Limb (tissue), 2 donors: ENCODE measurements at regions not wholly inside any gene's neighbourhood (a gene's known extent, or its start where the extent isn't known, plus 50 kb on each side); places are given as distances from the start of the nearest gene placed in this dataset.

Experiments
- DNase-seq, 2 donors: peaks; one replicate each; pipeline ENCODE4 v3.0.0-alpha.2; 2016; ENCODE audit errors: extremely low spot score in 2 of 2

DNA sequence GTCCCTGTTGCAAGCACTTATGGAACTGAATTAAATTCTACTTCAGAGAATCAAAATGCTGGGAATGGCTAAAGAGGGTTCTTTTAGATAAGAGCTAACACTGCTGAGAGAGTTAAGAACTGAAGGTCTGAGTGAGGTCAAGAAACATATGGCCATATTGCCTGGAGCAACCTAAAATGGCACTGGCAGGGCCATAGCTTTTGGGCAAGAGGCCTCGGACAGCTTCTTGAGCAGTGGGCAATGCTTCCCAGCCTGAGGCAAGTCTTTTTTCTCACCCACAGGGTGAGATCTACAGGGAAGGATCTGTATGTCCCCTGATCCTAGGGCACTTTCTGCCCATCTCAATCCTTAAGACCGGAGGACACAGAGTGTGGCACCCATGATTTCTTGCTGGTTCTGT, 244.6 kb upstream of the NT5C1B start:
- no peak for DNase-seq

DNA sequence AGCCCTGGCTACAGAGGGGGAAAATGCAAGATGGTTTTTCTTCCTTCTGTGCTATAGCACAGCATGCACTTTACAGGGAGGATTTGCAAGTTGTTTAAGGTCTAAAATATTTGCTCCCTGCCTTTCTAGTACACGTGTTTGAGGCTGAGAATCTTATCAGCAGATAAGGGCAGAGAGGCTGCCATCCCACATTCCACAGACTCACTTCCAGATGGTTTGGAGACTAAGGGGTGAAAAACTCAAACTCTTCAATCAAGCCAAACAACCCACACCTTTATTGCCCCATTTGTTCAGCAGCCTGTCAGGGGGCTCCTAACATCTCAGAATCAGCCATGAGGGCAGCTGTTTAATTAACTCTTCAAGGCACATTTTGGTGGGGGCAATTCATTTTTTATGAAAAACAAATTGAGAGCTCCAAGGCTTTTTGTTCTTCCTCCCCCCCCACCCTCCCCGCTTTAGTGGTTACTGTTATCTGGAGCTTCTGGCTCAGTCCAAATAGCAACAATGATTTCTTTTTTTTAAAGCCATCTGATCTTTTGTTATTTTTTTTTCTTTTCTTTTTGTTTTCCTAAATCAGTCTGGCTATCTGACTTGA, 242.6 kb upstream of the NT5C1B start:
- no peak for DNase-seq

DNA sequence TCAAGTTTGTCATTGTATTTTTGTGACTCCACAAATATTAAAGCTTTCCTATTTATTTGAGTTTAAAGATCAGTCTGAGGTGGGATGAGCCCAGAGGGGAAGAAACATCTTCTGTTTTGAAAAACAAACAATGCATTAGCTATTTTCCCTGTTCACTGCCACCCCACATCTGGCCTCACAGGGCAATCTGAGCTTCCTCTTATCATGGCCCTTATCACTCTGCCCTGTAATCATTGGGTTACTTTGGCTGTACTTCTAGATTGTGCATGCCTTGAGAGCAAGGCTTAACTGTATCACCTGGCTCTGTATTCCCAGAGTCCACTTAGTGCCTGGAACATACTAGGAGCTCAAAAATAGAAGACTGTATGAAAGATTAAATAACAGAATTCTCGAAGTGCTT, 241.6 kb upstream of the NT5C1B start:
- DNase-seq: no peak

DNA sequence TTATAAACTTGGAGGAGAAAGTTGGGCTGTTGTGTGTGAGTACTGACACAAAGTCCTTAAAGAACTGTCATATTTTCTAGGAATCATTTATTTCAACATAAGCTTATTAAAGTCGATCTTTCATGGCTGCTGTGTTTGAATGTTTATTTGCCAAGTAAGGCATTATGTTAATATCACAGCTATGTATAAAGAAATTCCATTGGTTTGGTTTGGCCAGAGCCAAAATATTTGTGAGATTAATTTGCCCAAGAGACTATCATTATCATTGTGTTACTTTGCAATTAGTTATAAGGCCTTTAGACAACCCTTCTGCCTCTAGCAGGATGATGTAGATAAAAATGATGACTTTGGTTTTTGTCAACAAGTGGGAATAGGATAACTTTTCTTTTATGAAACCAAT, 240.6 kb upstream of the NT5C1B start:
- no peak for DNase-seq

DNA sequence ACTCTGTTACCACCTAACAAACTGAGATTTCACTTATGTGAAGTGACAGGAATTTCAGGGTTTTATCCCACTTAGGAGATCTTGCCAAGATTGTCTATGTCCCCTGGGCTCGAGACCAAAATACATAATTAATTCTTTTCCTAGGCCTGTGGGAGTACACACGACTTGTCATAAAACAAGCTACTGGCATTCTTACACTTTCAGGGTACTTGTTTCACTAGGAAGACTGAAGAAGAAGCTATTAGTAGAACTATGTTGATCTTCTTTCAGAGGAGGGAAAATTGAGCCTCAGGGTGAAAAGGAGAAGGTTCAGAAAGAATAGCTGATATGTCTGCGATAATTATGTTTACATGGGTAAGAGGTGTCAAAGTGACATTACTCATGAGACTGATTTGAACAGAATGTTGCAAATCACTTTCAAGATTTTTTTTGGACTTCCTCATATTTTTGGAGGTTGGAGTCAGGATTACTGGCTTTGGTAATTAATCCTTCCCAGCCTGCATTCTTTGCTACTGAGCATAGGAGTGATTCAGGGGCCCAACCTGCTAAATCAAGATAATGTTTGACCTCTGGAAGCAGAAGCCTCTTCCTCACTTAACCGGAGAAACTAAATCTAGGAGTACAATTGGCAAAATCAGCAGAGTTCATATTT, 240.0 kb upstream of the NT5C1B start:
- DNase-seq: no peak

DNA sequence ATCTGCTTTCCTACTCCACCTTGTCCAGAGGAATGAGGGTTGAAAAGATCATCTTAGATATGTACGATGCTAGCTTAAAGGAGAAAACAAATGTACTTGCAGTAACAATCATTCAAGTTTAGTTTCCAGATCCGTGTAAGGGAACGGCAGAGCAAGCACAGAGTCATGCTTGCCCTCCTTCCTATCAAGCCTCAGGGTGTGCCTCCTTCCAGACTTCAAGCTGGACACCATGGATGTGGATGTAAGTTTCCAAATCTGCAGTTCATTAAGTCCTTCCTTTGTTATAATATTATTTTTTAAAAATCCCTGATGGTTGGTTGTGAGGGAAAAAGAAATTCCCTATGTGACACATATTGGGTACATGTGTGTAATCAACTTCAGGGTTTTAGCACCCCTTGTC, 238.9 kb upstream of the NT5C1B start:
- DNase-seq: no peak

DNA sequence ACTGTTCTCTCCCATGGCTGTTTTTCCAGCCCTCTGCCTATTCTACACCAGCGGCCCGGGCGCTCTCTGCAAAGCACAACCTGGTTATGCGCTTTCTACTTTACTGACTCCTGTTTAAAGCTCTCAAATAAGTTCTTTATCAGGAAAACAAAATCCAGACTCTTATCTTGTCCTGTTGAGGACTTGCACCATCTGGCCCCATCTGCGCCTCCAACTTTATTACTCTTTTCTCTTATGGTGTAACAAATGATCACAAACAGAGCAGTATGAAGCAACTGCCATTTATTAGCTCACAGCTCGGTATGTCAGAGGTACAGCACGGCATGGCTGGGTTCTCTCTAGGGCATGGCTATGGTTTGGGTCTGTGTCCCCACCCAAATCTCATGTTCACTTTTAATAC, 236.5 kb upstream of the NT5C1B start:
- DNase-seq: no peak

DNA sequence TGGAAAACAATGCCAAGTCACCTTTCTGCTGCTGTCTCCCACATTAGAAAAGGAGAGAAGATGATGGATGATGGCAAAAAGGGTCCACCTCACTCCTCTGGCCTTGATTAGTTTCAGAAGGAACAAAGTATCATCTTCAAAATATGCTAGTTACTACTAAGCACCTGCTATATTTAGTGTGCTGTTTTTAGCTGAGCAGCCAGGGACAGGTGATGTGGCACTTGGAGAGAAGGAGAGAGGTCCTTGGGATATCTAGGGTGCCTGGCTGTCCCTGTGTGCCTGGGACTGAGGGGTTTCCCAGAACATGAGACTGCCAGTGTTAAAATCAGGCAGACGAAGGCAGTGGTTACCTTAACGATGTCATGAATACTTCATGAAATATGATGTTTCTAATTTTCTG, 235.5 kb upstream of the NT5C1B start:
- no peak for DNase-seq

DNA sequence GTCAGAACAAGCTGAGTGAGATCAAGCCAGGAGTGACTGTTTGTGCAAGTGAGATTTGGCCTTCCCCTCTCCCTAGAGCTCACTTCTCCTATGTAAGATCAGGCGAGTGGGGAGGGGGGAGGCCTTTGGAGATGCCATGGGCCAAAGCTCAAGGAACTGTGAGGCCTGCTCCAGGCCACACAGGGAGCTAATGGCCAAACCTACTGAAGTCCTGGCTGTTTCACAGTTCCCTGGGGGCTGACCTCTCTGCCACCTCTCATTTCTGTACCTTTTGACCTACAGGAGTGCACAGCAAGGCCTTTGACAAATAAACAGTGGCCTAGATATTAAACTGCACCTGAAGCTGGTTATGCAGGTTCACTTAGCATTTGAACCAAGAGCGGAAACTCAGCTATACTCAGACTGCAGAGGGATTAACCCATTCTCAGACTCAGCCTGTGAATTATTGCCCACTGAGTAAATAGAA, 235.0 kb upstream of the NT5C1B start:
- DNase-seq: no peak

DNA sequence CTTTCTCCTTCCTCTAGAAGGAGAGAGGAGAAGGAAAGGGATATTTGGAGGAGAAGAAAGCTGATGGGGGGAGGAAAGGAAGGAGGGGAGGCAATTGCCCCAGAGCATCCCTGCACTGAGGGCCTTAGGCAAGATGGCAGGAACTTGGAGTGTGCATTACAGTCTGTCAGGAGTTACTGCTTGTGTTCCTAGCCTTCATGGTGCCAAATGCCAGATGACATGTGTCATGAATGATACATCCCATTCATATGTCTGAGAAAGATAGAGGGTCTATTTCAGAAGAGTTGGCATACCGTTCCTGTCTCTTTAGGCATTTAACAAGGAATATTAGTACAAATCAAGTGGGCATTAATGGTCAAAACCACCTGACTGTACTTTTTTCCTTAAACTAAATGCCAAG, 232.1 kb upstream of the NT5C1B start:
- DNase-seq: no peak

DNA sequence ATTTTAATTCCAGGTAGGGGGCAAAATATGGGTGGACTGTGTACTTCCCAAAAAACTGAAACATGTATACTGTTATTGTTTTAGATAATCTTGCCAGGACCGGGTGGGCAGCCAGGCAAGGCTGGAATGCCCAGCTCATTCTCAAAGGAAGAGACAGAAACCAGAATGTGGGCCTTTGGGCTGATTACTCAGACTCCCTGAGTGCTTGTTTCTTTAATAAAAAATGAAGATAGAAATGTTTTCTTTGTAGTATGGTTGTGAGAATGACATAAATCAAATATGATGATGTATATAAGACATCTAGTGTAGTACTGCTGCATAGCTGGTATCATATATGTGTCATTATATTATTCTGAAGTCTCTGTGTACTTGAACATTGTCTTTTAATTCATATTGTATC, 231.6 kb upstream of the NT5C1B start:
- no peak for DNase-seq

DNA sequence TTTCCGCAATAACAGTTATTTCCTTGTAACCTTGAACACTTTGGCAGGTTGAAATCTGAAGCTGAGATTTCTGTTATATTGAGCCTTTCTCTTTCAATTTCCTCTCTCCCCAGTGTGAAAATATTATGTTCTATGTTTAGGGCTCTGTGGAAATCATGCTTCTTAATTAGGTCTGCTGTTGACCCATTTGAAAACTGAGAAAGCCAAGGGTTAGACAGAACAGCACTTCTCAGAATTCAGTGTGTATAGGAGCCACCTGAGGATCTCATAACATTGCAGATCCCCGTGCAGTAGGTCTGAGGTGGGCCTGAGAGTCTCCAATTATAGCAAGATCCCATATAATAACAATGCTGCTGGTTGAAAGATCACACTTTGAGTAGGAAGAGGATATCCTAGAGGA, 230.2 kb upstream of the NT5C1B start:
- no peak for DNase-seq

DNA sequence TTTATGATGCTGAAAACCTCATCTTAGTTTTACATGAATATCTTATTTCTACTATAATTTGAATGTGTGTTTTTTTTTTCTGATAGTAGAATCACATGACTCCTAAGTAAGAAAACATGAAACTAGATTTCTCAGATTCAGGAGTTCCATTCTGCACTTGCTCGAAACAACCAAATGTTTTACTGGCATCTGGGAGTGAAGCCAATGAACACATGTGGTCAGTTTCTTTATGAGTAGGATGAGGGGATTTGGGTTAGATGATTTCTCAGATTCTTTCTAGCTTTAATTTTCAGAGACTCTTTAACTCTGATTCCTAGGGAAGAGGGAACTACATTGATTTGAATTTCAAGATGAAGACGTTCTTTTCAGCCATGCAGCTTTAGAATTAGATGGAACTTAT, 225.0 kb upstream of the NT5C1B start:
- DNase-seq: peak in 1 of 2 donors; percentile 38

DNA sequence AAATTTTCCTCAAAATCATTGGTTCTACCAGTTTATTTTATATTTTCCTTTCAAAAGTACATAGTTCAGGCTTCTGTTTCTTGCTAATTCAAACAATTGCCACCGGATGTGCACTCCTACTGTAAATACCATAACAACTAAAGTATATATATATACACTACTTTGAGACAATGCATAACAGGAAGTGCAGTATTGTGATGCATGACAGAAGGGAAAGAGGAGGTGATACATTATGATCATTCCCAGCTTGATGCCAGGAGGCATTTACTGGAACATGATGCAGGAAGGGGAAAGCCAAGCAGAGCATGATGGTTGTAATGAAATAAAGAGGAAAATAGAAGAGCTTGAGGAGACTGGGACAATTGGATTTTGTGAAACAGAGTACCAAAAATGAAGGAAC, 215.2 kb upstream of the NT5C1B start:
- DNase-seq: no peak

DNA sequence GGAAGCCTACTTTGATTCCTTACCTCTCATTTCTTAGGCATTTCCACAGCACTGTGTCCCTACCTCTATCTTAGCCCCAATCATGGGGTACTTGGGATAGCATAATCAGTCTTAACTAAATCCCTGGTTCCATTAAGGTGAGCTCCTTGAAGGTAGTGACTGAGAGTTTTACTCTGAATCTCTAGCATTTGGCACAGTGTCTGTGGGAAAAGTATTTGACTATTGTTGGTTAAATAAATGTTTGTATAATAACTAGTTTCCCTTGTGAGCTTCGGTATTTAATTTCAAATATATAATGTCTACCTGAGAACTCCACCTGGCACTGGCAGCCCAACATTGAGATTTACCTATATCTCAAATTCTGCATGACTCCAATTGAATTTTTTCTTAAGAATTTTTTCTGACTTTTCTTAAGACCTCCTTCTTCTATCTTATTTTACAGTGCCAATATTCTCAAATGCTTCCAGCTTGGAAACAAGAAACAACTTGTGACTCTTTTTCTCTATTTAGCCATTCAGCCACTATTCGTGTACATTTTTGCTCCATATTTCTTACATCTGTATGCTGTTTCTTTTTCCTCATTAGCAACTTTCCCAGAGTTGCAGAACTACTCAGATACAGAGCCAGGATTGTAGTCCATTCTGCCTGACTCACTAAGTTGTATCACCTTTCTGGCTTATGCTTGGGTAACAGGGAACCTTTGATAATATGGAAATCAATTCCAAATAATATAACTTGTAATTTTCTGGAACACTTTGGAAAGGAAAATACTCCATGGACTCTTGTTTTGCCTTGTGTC, 214.0 kb upstream of the NT5C1B start:
- no peak for DNase-seq

DNA sequence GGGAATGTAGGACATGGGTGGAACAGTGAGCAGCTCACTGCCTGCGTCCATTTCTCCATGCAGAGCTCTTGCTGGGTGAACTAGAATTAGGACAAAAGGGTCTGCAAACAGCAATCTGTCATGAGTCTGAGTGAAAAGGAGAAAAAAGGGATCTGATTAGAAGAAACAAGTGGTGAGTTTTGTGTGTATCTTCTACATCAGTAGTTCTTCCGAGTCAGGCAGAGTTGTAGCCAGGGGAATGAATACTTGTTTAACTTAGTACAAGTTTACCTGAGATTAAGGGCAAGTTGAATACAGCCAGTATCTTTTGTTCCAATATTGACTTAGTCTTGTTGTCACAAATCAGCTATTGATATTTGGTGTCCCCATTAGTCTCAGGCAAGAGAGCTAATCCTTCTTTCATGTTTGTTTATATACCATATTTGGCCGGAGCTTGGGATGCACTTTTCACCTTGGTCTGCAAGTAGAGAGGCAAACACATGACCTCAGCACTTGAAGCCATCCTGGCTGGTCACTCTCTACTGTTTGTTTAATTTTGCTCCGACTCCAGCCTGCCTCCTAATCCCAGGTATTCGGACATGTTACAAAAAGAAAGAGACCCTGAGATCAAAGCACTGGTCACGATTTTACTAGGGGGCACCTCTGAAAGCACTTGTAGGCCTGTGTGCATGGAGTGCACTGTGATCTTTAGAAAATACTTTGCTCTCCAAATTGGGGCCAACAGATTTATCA, 211.0 kb upstream of the NT5C1B start:
- no peak for DNase-seq

DNA sequence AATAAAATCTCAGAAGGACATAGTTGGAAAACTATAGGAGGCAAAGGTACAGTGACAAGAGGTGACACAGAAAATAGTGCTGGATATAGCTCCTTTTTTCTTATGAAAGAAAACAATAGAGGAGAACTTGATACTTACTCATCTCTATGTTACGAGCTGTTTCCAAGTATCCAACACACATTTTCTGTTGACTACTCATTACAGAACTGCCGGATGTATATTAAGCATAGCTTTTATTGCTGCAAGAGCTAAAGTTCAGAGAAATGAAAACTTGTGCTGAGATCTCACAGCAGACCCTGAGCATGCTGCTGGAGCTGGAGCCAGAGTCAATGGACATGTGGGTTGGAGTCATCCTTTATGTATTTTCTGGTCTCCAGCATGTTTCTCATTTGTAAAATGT, 210.0 kb upstream of the NT5C1B start:
- no peak for DNase-seq

DNA sequence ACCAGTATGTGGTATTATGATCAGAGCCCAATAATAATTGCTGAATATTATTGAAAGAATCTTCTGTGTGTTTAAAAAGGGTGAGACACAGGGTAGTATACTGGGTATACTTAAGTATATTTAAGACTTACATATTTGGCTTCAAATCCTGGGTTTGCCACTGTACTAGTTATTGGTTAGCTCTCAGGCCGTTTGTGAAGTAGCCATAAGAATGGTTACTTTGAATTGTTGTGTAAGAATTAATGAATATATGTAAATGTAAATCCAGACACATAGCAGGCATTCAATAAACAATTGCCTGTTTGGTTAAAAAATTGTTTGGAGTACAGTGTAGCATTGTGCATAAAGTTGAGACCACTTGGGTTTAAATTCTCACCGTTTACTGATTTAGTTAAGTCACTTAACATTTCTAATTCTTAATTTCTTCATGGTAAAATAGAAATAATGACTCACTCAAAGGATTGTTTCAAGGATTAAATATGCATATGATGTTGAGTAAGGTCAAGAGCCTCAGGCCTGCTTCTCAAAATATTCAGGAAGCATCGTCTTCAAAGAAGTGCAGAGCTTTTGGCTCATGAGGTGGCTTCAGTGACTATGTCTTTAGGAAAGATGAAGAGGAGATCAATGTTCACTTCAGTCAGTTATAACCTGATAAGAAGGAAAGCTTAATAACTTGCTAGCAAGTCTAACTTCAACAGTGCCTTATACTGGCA, 207.9 kb upstream of the NT5C1B start:
- DNase-seq: no peak

DNA sequence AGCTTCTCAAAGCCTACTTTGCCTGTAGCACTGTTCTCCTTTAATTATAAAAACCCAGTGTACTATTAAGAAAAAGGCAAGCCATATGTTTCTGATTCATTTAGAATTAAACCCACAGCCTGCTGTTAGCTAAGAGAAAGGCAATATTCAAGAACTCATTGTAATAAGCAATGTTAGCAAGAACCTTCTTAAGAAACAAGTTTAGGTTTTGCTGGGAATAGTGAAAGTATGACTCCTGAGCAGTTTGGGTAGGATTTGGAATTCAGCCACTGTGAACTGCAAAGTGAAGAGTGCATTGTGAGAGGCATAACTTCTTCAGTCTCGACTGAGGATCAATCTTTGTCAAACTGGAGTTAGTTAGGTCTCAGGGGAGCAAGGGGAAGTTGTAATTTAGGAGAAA, 206.5 kb upstream of the NT5C1B start:
- no peak for DNase-seq

DNA sequence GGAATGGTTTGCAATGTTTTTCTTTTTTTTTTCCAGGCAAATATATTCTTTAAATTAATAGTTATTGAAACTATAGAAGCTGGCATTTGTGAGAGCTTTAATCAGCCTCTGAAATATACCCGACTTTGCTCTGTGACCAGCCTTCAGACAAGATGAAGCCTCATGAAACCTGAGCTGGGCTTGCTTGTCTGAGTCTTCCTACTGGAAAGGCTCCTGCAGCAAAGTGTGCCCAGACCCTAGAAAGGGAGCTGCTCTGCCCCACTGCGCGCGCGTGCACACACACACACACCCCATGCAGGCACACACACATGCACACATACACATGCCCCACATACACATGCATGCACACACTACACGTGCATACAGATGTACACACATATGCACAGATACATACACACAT, 203.3 kb upstream of the NT5C1B start:
- DNase-seq: no peak

DNA sequence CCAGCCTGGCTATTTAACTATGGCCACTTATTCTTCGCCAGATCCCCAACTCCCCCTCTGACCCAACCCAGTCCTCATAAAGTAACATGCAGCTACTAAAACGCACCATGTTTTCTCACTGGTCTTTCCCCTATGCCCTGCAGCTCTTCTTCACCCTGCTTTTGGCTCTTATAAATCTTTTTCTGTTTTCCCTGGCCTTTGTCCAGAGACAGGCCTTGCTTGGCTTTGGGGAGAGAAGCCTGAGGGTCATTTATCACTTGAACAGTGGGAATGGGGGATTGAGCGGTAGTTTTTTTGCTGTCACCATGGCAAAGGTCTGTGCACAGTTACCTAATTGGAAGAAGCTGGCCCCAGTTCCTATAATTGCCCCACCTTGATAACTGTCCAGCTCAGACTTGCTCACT, 202.9 kb upstream of the NT5C1B start:
- no peak for DNase-seq
